Caco-2 (cell line): ENCODE measurements at regions not wholly inside any gene's neighbourhood (a gene's known extent, or its start where the extent isn't known, plus 50 kb on each side); places are given as distances from the start of the nearest gene placed in this dataset.

ENCODE experiments used
- BruUV-seq: library from RNA; stranded (reverse); fragments of 400-500 nt; replicated peaks from 2 replicates; lab custom pipeline; 2021; lab: Mats Ljungman, UMichigan
- CTCF ChIA-PET: fragments of 300-600 bp; sonication (Branson Sonifier 250); formaldehyde crosslinking; loops from one replicate; lab custom pipeline; 2022; ENCODE audit warnings: antibody characterized with exemption; lab: Charles Lee
- POLR2A ChIA-PET: fragments of 300-600 bp; sonication (Branson Sonifier 250); formaldehyde crosslinking; loops from one replicate; lab custom pipeline; 2022; ENCODE audit warnings: antibody characterized with exemption; lab: Charles Lee
- DNase-seq, 2 experiments: peaks; one replicate each; pipeline versions ENCODE4 v3.0.0 to v3.0.0-alpha.2; 2020 to 2022
- H3K27me3 ChIP-seq: replicated peaks from 2 replicates; pipeline ENCODE4 v1.6.0; 2011; ENCODE audit warnings: low read length; ENCODE audit not compliant: control insufficient read depth, insufficient read depth
- H3K36me3 ChIP-seq: 2 replicates; pipeline ENCODE4 v1.5.1; 2011; ENCODE audit warnings: low read length; ENCODE audit not compliant: control insufficient read depth, insufficient read depth
- H3K4me1 ChIP-seq: fragments of 250-450 bp; sonication (Bioruptor Pico); 2 replicates; pipeline ENCODE4 v1.5.1; 2020; ENCODE audit warnings: mild to moderate bottlenecking
- H3K4me3 ChIP-seq: 2 replicates; pipeline ENCODE4 v1.5.1; 2011; ENCODE audit warnings: low read depth, mild to moderate bottlenecking, control low read depth, low read length
- H3K9me3 ChIP-seq: fragments of 250-450 bp; sonication (Bioruptor Pico); 2 replicates; pipeline ENCODE4 v1.5.1; 2020; ENCODE audit warnings: mild to moderate bottlenecking, moderate library complexity
- H3K27ac Mint-ChIP-seq: one replicate; pipeline ENCODE4 v1.8.0; 2022; ENCODE audit warnings: mixed read lengths; ENCODE audit not compliant: unreplicated experiment
- H3K27me3 Mint-ChIP-seq: one replicate; pipeline ENCODE4 v1.8.0; 2022; ENCODE audit warnings: mixed read lengths; ENCODE audit not compliant: insufficient read depth, unreplicated experiment
- H3K36me3 Mint-ChIP-seq: one replicate; pipeline ENCODE4 v1.8.0; 2022; ENCODE audit warnings: mild to moderate bottlenecking, mixed read lengths; ENCODE audit not compliant: insufficient read depth, unreplicated experiment
- H3K4me1 Mint-ChIP-seq: one replicate; pipeline ENCODE4 v1.8.0; 2022; ENCODE audit warnings: low read depth, mixed read lengths; ENCODE audit not compliant: unreplicated experiment
- H3K4me3 Mint-ChIP-seq: one replicate; pipeline ENCODE4 v1.8.0; 2022; ENCODE audit warnings: mild to moderate bottlenecking, moderate library complexity, mixed read lengths; ENCODE audit not compliant: unreplicated experiment
- H3K9me3 Mint-ChIP-seq: one replicate; pipeline ENCODE4 v1.8.0; 2022; ENCODE audit warnings: mixed read lengths; ENCODE audit not compliant: unreplicated experiment
- CTCF ChIP-seq, 2 experiments: fragments of 200-600 bp in 1 of 2; IDR thresholded peaks; 1 replicate in 1 of 2; 2 replicates in 1 of 2; pipeline versions ENCODE4 v1.5.1 to v1.8.0; 2011 to 2022; ENCODE audit warnings: antibody characterized with exemption in 1 of 2, control low read depth in 1 of 2, inconsistent platforms in 1 of 2, low read depth in 1 of 2, low read length in 1 of 2, mild to moderate bottlenecking in 1 of 2, moderate library complexity in 1 of 2; ENCODE audit not compliant: insufficient read depth in 1 of 2, severe bottlenecking in 1 of 2, unreplicated experiment in 1 of 2
- intact Hi-C: fragments of 100-400 bp; cut with micrococcal nuclease; formaldehyde crosslinking; loops from one replicate; pipeline ENCODE4 v1.10.0; 2022; ENCODE audit not compliant: unreplicated experiment

- intact Hi-C loops: no loop called here
- no peak overlapping the region for H3K4me3 Mint-ChIP-seq
- Histone ChIP-seq H3K4me1 (no peaks in the 10 kb centered on the region), H3K27me3 (no peaks in the 10 kb centered on the region), H3K9me3 (peaks cover 11% of the 10 kb centered on the region), H3K36me3 (no peaks in the 10 kb centered on the region), H3K4me3 (no peak overlapping the region)
- no peak overlapping the region for H3K27ac Mint-ChIP-seq
- BruUV-seq: no TSS peak
- no peak for TF ChIP-seq CTCF (IDR thresholded peaks at IDR 0.05; ENCODE audit: insufficient read depth in 1 of 2, low read depth in 1 of 2, low read length in 1 of 2, severe bottlenecking in 1 of 2, unreplicated experiment in 1 of 2)
- H3K4me1 Mint-ChIP-seq: no peaks in the 10 kb centered on the region
- peaks cover 11% of the 10 kb centered on the region for H3K27me3 Mint-ChIP-seq
- H3K9me3 Mint-ChIP-seq: peaks cover 19% of the 10 kb centered on the region
- H3K36me3 Mint-ChIP-seq: no peaks in the 10 kb centered on the region
- POLR2A ChIA-PET: no interaction called here
- DNase-seq: no peak
- CTCF ChIA-PET: no interaction called here
These were observed 173.0 kb upstream of the TARS1 start for GRCh38 chr5:33267801-33268200.

DNA sequence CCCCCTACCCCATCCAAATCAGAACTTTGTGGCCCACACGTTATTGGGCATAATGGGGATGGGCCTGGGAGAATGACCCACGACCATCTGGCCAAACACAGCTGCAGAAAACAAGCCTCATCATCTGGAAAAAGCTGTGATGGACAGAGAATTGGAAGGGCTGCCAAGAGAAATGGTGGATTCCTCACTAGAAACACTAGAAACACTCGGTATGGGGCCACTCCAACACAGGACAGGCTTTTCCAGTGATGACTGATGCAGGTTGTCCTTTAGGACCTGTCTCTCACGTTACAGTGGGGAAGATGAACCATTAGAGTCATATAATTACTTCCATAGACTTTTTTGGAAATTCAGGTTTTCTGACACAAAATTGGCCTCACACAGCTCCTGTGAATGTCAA lies 172.4 kb upstream of the TARS1 start:
- H3K36me3 Mint-ChIP-seq: no peaks in the 10 kb centered on the region
- no peak overlapping the region for H3K27ac Mint-ChIP-seq
- intact Hi-C loops: no loop called here
- Histone ChIP-seq H3K36me3 (no peaks in the 10 kb centered on the region), H3K9me3 (peaks cover 11% of the 10 kb centered on the region), H3K4me3 (no peak overlapping the region), H3K4me1 (no peaks in the 10 kb centered on the region), H3K27me3 (no peaks in the 10 kb centered on the region)
- no TSS peak for BruUV-seq
- CTCF ChIA-PET: no interaction called here
- H3K9me3 Mint-ChIP-seq: peaks cover 15% of the 10 kb centered on the region
- H3K27me3 Mint-ChIP-seq: peaks cover 11% of the 10 kb centered on the region
- no peaks in the 10 kb centered on the region for H3K4me1 Mint-ChIP-seq
- POLR2A ChIA-PET: no interaction called here
- TF ChIP-seq CTCF (IDR thresholded peaks at IDR 0.05; ENCODE audit: insufficient read depth in 1 of 2, low read depth in 1 of 2, low read length in 1 of 2, severe bottlenecking in 1 of 2, unreplicated experiment in 1 of 2): no peak
- DNase-seq: no peak
- no peak overlapping the region for H3K4me3 Mint-ChIP-seq

GRCh38 chr5:33270671-33271070 lies 170.1 kb upstream of the TARS1 start:
- no peaks in the 10 kb centered on the region for H3K9me3 ChIP-seq
- no peaks in the 10 kb centered on the region for H3K27me3 ChIP-seq
- intact Hi-C loops: no loop called here
- Mint-ChIP-seq H3K27me3 (peaks cover 9% of the 10 kb centered on the region), H3K4me3 (no peak overlapping the region), H3K4me1 (no peaks in the 10 kb centered on the region), H3K9me3 (no peaks in the 10 kb centered on the region), H3K36me3 (no peaks in the 10 kb centered on the region), H3K27ac (no peak overlapping the region)
- no peak overlapping the region for H3K4me3 ChIP-seq
- DNase-seq: no peak
- ChIA-PET POLR2A (no interaction called here), CTCF (no interaction called here)
- TF ChIP-seq CTCF (IDR thresholded peaks at IDR 0.05; ENCODE audit: insufficient read depth in 1 of 2, low read depth in 1 of 2, low read length in 1 of 2, severe bottlenecking in 1 of 2, unreplicated experiment in 1 of 2): no peak
- H3K4me1 ChIP-seq: no peaks in the 10 kb centered on the region
- H3K36me3 ChIP-seq: no peaks in the 10 kb centered on the region
- no TSS peak for BruUV-seq
